ENCODE measurements at regions not wholly inside any gene's neighbourhood (a gene's known extent, or its start where the extent isn't known, plus 50 kb on each side); places are given as distances from the start of the nearest gene placed in this dataset.
A peak's percentile ranks its signal among the peaks of the same experiment; 100 is the strongest.

DNA sequence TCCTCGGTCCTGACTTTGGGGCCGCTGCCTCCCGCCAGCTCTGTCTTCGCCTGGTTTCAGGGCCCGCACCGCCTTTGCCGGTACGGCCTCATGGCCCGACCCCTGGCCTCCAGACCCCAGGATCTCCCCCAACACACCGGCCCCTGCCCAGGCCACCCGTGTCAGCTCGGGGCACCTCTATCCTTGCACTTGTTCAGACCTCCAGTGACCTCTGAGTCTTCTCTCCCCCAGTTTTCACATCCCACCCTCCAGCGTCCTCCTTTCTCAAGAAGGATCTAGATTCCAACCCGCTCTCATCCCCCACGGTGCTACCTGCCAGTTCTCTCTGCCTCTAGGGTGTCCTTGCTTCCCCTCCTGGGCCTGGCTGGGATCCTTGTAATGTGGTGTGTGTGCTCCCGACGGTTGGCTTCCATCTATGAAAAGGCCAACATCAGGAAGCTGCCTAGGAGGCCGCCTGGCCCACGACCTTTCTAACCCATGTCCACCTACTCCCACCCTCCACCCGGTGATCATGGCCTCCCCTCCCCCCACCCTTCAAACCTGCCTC, 61.1 kb downstream of the SPATA31C2 start:
- DNase-seq (ENCODE audit: low read depth in 1 of 2, low spot score in 1 of 2): no peak

DNA sequence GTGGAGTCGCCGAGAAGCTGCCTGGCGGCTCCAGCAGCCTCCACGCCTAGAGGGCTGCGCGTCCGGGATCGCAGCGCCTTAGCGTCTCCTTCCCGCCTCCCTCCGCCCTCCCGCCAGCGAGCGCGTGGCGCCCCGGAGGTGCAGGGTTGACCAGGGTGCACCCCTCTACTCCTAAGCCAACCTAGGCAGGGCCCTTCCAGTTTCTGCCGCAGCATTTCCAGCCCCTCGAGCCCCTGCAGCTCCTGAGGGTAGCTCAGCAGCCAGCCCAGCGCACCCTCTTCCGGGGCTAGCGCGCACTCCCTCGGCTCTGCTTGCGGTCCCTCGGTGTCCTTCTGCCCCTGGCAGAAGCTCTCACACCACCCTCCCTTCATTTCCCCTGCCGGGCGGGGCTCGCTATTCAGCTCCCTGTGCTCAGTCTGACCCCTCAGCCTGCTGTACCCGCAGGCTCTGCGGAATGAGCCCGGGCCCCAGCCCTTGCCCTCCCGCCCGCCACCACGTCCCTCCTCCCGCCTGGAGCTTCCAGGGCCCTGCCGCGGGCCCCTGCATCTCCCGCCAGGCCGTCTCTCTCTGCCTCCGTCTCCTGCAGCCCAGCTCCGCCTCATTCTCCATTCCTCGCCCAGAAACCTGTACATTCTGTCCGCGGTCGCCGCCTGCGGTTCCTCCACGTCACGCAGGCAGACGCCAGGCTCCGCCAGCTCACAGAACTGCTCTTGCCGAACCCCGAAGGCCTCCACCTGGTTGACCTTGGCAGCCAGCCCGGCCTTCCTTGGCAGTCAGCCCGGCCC, 61.8 kb downstream of the SPATA31C2 start:
- peak in 1 of 2 donors; percentile 17 for DNase-seq (ENCODE audit: low read depth in 1 of 2, low spot score in 1 of 2)

DNA sequence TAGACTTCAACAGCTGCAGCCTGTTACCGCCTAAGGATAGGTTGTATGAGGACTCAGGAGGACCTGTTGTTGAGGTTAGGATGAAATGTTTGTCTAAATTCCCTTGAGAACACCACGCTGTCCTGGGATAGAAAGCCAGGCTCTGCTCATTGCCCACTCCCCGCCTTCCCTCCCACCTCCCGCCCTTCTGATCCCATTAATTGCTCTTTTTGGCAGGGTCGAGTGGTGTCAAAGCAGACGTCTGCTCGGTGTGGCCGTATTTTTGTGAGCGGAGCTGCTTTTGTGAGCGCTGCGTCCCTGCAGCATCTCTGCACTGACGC, 62.3 kb downstream of the SPATA31C2 start:
- DNase-seq (ENCODE audit: low read depth in 1 of 2, low spot score in 1 of 2): no peak

DNA sequence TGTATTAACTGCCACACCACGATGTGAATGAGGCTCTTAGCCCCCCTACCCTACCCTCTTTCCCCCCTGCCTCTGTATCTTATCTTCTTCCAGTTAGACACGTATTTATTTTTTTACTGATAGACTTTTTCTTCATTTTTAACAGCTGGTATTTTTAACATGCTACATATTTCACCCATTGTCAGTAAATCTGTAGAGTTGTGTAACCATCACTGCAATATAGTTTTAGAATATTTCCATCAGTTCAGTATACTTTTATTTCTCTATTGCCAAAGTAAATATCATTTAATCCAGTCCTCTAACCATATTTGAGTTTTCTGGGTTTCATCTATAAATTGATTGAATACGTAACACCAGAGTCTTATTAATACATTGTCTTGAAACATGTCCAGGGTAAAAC, 62.8 kb downstream of the SPATA31C2 start:
- no peak for DNase-seq (ENCODE audit: low read depth in 1 of 2, low spot score in 1 of 2)

DNA sequence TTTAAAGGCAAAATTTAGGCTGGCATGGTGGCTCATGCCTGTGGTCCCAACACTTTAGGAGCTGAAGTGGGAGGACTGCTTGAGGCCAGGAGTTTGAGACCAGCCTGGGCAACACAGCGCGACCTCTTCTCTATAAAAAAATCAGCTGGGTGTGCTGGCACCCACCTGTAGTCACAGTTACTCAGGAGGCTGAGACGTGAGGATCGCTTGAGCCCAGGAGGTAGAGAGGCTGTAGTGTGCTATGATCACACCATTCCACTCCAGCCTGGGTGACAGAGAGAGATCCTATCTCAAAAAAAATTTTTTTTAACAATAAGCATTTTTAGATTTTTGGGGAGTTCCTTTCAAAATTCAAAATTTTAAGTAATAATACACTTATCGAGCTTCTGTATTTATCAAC, 63.3 kb downstream of the SPATA31C2 start:
- no peak for DNase-seq (ENCODE audit: low read depth in 1 of 2, low spot score in 1 of 2)

DNA sequence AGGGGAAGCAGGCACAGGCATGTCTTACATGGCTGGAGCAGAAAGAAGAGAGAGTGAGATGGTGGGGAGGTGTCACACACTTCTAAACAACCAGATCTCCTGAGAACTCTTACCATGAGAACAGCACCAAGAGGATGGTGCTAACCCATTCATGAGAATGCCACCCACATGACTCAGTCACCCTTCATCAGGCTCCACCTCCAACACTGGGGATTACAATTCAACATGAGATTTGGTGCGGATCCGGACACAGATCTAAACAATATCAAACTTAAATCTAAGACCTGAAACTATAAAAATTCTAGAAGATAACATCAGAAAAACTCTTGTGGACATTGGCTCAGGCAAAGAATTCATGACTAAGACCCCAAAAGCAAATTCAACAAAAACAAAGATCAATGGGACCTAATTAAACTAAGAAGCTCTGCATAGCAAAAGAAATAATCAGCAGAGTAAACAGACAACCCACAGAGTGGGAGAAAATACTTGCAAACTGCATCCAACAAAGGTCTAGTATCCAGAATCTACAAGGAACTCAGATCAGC, 65.4 kb downstream of the SPATA31C2 start:
- DNase-seq (ENCODE audit: low read depth in 1 of 2, low spot score in 1 of 2): no peak

DNA sequence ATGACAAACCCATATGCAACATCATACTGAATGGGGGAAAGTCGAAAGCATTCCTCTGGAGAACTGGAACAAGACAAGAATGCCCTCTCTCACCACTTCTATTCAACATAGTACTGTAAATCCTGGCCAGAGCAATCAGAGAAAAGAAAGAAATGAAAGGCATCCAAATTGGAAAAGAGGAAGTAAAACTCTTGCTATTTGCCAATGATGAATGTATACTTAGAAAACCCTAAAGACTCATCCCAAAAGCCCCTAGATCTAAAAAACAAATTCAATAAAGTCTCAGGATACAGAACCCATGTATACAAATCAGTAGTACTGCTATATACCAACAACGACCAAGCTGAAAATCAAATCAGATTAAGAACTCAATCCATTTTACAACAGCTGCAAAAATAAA, 66.9 kb downstream of the SPATA31C2 start:
- DNase-seq (ENCODE audit: low read depth in 1 of 2, low spot score in 1 of 2): no peak

DNA sequence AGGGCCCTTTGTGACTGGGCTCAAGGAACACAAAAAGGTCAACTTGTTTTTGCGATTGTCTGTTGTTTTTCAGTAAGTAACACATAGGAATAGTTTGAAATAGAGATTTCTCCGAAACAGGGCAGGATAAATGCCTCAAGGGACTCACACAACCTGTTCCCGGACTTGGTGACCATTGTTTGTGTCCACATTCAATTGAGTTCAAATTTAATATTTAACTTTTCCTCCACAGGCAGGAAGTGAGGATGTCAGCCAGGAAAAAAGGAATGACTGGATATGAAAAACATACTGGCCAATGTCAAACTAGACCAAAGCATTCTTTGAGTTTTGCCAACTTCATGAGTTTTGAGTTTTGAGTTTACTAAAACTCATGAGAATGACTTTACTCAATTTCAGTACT, 72.7 kb downstream of the SPATA31C2 start:
- no peak for DNase-seq (ENCODE audit: low read depth in 1 of 2, low spot score in 1 of 2)

DNA sequence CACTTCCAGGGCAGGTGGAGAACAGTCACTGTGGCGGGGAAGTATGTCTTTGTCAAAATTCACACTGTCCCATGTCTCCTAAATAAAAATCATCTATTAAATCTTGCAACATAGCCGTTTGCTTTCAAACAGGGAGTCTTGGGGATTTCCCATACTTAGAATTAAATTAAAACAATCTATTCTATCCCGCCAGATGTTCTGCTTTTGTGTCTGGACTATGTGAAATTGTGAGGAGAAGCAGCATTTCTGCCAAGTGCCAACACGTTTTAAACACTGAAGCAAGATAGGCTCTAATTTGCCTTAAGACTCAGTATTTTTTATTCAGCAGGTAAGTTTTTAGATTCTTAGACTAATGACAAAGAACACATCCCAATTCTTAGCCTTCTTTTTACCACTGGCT, 73.7 kb downstream of the SPATA31C2 start:
- no peak for DNase-seq (ENCODE audit: low read depth in 1 of 2, low spot score in 1 of 2)

DNA sequence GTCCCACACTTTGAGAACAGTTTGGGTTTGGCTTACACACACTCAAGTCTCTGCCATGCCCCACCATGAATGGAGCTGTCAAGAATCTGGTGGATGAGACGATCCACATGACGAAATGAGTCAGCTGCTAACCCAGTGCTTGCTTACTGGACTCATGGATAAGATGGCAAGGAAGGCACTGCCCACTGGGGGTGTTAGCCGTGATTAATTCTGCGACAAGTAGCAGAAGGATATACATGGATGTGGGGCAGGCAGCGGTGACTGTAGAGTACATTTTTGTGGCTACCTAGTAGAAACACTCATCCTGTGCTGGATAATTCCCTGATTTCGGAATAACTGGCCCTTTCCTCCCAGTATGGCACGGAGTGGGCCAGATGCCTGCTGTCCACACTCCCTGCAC, 77.5 kb downstream of the SPATA31C2 start:
- no peak for DNase-seq (ENCODE audit: low read depth in 1 of 2, low spot score in 1 of 2)

DNA sequence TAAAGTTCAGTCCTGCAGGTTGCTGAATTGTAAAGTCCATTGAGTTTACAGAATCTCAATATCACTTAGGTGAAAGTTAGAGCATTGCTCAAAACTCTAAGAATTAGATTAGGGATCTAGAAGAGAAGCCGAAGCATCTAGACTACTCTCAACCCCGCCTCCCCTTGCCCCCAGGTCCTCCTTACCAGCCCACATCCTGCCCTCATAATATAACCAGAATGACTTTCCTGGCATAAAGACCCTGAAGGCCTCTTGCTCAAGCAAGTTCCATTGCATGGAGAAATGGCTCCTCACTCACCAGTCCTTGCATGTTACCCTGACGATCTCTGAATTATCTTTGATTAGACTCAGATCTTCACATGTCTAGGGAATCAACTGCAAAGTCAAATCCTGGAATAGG, 78.8 kb downstream of the SPATA31C2 start:
- no peak for DNase-seq (ENCODE audit: low read depth in 1 of 2, low spot score in 1 of 2)

DNA sequence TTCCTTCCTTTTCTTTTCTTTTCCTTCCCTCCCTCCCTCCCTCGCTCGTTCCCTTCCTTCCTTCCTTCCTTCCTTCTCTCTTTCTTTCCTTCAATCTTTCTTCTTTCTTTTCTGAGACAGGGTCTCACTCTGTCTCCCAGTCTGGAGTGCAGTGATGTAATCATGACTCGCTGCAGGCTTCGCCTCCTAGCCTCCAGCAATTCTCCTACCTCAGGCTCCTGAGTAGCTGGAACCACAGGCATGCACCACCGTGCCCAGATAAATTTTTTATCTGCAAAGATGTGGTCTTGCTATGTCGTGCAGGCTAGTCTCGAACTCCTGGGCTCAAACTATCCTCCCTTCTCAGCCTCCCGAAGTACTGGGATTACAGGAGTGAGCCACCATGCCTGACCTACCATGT, 81.4 kb downstream of the SPATA31C2 start:
- no peak for DNase-seq (ENCODE audit: low read depth in 1 of 2, low spot score in 1 of 2)

DNA sequence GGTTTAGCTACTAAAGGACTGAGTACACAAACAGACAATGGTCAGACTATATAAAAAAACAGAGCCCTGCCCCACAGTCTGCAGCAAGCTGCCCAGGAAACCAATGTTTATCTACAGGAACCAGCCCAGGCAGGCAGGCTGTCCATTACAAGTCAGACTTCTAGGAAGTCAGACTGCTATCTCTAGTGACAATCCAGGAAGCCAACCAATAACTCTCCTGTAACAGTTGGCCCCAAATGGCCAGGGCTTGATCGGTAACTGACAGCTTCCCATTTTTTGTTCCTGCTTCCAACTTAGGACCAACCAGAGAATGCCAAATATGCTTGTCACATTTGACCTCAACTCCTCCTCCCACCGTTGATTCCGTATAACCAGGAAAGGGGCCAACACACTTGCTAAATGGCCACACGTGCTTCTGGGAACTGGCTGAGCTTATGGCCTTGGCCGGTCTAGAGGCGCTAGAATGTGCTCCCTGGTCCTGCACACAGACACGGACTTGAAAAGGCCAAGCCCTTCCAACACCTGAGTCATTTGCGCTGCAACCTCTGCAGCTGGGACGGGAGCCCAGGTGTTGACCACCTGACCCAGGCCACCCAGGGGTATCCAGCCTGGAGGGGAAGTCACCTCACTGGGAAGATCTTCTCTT, 79.6 kb upstream of the CDK20 start:
- DNase-seq (ENCODE audit: low read depth in 1 of 2, low spot score in 1 of 2): no peak

DNA sequence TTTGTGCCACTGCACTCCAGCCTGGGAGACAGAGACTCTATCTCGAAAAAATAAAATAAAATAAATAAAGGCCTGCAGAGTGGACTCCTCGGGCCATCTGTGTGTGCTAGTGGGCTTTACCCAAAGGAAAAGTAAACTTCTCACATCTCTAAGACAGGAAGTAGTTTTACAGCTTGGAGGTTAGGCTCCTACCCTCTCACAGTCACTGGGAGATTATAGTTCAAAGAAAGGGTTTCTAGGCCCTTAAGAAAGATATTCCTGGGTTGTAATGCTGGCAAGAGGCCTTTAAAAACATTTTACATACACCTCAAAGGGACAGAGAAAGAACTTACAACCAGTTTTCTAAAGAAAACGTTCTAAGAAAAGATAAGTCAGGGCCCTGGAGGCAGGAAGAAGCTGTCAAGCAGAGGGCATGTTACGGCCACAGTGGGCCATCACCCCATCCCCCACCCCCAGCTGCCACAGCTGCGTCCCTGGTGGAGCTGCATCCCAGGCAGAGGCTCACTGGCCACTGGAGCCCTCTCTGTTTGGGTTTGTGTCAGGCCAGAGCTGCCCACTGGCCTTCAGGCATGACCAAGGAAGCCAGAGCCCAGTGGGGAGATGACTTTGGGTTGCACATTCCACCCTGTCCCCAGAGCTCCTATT, 78.1 kb upstream of the CDK20 start:
- DNase-seq (ENCODE audit: low read depth in 1 of 2, low spot score in 1 of 2): no peak

DNA sequence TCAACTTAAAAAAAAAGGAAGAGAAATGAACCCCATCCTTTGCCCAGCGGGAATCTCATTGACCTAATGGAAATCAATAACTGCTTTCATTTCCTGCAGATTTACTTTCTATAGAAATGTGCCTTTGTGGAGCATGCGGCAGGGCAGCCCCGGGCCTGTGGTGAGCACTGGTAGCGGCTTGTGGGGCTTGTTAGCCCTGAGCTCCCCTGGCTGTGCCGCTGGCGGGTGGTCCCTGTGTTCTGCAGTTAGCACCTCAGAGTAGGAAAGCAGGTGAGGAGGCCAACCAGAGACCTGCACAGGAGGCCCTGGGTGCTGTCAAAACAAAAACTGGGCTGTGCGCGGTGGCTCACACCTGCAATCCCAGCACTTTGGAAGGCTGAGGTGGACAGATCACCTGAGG, 76.8 kb upstream of the CDK20 start:
- DNase-seq (ENCODE audit: low read depth in 1 of 2, low spot score in 1 of 2): no peak

DNA sequence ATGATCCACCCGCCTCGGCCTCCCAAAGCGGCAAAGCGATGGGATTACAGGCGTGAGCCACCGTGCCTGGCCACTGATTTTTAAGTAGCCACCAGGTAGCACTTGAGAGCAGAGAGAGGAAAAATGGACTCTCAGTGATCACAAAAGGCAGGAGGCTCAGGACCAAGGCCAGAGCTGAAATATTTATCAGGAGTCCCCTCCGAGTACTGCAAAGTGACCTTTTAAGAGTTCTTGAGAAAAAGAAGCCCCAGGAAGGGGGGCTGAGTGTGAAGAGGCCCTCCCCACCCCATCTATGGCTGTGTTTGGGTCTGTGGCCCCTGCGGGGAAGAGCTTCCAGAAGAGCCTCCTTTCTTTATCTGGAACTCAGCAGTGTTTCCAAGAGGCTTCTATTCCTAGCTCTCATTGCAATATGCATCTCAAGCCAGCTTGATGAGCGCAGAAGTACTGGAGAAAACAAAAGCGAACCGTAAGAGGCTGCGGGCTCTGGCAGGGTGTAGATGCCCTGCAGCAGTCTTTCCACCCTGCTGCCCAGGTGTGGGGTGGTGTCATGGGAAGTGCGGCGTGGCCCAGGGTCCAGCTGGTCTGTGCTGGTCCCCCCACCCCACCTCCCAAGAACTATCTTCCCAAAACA, 75.5 kb upstream of the CDK20 start:
- DNase-seq (ENCODE audit: low read depth in 1 of 2, low spot score in 1 of 2): no peak

DNA sequence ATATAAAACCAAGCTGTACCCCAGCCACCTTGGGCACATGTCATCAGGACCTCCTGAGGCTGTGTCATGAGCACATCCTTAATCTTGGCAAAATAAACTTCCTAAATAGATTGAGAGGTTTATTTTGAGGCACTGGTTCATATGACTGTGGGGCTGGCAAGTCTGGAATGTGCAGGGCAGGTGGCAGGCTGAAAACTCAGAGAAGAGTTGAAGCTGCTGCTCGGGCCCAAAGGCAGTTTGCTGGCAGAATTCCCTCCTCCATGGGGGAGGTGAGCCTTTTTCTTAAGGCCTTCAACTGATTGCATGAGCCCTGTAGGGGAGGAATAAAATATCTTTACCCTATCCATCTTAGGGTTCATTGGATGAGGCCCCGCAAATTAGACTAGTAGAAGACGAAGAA, 72.2 kb upstream of the CDK20 start:
- DNase-seq (ENCODE audit: low read depth in 1 of 2, low spot score in 1 of 2): no peak

DNA sequence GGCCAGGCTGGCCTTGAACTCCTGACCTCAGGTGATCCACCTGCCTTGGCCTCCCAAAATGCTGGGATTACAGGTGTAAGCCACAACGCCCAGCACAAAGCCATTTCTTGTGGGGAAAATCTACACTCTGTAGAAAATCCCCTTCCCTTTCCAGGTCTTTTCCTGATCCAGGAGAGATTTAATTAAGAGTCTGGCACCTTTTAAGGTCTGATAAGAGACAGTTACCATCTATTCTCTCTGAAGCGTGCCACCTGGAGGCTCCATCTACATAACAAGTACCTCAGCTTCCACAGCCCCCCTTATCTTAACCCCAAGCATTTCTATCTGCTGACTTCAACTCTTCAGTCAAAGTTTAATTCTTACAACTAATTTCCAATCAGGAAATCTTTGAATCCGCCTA, 71.4 kb upstream of the CDK20 start:
- DNase-seq (ENCODE audit: low read depth in 1 of 2, low spot score in 1 of 2): no peak

DNA sequence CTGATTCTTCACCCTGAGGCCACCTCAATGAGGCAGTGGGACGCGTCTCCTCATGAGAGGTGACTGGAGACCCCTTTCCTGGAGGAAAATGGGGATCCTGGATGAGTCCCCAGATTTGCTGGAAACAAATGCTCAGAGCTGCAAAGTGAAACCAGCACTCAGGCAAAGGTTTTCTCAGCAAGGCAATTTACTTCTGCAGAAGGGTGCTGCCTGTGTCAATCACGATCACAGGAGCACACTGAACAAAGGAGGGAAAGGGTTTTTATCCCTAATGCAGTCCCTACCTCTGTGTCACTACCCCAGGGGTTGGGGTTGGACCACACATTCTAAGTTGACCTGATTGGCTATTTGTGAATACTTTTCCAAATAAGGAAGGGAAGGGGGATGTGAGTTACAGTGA, 69.9 kb upstream of the CDK20 start:
- DNase-seq (ENCODE audit: low read depth in 1 of 2, low spot score in 1 of 2): no peak

DNA sequence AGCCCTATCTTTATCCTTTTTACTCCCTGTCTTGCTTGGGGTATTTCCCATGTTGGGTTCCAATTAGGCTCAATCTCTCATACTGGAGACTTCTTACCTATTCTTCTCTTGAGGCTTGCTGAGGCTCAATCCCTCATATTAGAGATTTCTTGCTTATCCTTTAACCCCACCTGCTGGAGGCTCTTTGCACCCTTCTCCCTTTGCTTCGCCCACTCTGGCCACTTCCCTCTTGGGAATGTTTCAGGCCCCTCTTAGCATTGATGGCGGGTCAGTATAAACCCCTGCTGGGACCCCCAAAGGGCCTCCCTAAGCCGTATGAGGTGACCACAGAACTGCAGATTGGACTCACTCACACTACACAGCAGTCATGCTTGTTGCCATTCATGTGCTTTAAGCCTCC, 69.3 kb upstream of the CDK20 start:
- no peak for DNase-seq (ENCODE audit: low read depth in 1 of 2, low spot score in 1 of 2)

DNA sequence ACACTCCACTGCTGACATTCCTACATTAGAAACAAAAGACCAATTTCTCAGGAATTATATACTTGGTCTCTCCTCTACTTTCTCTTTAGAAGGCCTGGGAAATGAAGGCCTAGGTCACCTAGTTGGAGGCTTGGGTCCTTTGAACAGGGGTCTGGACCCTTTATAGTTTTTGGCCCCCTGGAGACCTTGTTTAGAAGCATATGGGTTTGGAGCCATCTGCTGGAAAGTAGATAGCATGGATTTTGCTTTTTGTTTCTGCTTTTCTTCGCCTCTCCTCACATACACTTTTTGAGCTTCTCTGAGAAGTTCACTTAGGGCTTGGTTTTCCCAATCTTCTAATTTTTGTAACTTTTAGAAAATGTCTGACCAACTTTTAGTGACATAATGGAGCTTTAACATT, 67.1 kb upstream of the CDK20 start:
- DNase-seq (ENCODE audit: low read depth in 1 of 2, low spot score in 1 of 2): no peak
